ENCODE measurements at regions not wholly inside any gene's neighbourhood (a gene's known extent, or its start where the extent isn't known, plus 50 kb on each side); places are given as distances from the start of the nearest gene placed in this dataset.

DNA sequence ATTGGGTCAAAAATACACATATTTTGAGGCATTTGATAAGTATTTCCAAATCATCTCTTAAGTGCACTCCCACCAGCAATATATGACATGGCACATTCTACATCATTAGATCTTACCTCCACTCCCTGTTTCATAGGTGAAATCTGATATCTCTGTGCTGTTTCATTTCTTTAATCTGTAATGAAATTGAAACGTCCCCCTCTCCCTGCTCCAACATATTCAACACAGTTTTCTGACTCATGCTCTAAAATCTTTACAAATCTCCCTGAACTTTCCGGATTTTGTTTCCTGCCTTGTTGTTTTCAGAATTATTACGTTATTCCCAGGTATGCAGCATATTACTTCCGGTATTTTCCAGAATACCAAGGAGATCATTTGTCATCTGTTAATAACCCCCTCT lies 66.1 kb upstream of the AKT3 start:
- no peak for TF ChIP-seq POLR2A (IDR thresholded peaks at IDR 0.05)
- TF ChIP-seq, protein P1, sequence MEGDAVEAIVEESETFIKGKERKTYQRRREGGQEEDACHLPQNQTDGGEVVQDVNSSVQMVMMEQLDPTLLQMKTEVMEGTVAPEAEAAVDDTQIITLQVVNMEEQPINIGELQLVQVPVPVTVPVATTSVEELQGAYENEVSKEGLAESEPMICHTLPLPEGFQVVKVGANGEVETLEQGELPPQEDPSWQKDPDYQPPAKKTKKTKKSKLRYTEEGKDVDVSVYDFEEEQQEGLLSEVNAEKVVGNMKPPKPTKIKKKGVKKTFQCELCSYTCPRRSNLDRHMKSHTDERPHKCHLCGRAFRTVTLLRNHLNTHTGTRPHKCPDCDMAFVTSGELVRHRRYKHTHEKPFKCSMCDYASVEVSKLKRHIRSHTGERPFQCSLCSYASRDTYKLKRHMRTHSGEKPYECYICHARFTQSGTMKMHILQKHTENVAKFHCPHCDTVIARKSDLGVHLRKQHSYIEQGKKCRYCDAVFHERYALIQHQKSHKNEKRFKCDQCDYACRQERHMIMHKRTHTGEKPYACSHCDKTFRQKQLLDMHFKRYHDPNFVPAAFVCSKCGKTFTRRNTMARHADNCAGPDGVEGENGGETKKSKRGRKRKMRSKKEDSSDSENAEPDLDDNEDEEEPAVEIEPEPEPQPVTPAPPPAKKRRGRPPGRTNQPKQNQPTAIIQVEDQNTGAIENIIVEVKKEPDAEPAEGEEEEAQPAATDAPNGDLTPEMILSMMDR (IDR thresholded peaks at IDR 0.05), result no peak
